ENCODE measurements at regions not wholly inside any gene's neighbourhood (a gene's known extent, or its start where the extent isn't known, plus 50 kb on each side); places are given as distances from the start of the nearest gene placed in this dataset.

- no peak for TF ChIP-seq CTCF (IDR thresholded peaks at IDR 0.05)
- Histone ChIP-seq H3K36me3 (no peaks in the 10 kb centered on the region), H3K4me1 (no peaks in the 10 kb centered on the region), H3K27me3 (no peaks in the 10 kb centered on the region), H3K4me3 (no peak overlapping the region), H3K9me3 (no peaks in the 10 kb centered on the region), H3K27ac (no peak overlapping the region)
- no peak for DNase-seq (ENCODE audit: low spot score)
These were observed 368.1 kb downstream of the C16orf95 start for GRCh38 chr16:86949116-86949515.

GRCh38 chr16:86949630-86950029, 367.6 kb downstream of the C16orf95 start:
- DNase-seq (ENCODE audit: low spot score), result no peak
- Histone ChIP-seq H3K27ac (no peak overlapping the region), H3K36me3 (no peaks in the 10 kb centered on the region), H3K4me1 (no peaks in the 10 kb centered on the region), H3K4me3 (no peak overlapping the region), H3K9me3 (no peaks in the 10 kb centered on the region), H3K27me3 (no peaks in the 10 kb centered on the region)
- no peak for TF ChIP-seq CTCF (IDR thresholded peaks at IDR 0.05)

GRCh38 chr16:86951041-86951822, 366.0 kb downstream of the C16orf95 start:
- Histone ChIP-seq H3K4me1 (no peaks in the 10 kb centered on the region), H3K36me3 (no peaks in the 10 kb centered on the region), H3K9me3 (no peaks in the 10 kb centered on the region), H3K27me3 (no peaks in the 10 kb centered on the region), H3K4me3 (no peak overlapping the region), H3K27ac (peak overlapping the region in 1 of 2 donors; percentile 53)
- no peak for TF ChIP-seq CTCF (IDR thresholded peaks at IDR 0.05)
- no peak for DNase-seq (ENCODE audit: low spot score)

GRCh38 chr16:86951831-86952598, 365.2 kb downstream of the C16orf95 start:
- DNase-seq (ENCODE audit: low spot score), result peak; percentile 65
- TF ChIP-seq CTCF (IDR thresholded peaks at IDR 0.05), result no peak
- Histone ChIP-seq H3K27me3 (no peaks in the 10 kb centered on the region), H3K36me3 (no peaks in the 10 kb centered on the region), H3K4me1 (no peaks in the 10 kb centered on the region), H3K27ac (peak overlapping the region in 1 of 2 donors; percentile 53), H3K9me3 (no peaks in the 10 kb centered on the region), H3K4me3 (no peak overlapping the region)

DNA sequence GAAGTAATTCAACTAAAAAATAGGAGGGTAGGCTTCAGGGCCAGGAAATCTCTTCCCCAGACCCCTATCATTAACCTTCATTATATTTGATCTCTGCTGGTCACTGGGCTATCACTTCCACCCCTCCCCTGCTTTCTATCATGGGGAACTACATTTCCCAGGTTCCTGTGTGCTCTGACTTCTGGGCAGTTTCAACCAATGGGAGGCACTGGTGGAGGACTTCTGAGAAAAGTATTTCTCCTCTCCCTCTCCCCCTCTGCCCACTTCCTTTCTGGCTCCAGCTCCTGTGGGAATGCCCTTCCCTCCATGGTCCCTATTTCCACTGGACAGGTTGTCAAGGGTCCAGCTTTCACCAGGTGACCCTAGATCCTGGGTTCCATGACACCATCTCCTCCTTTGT, 364.4 kb downstream of the C16orf95 start:
- peak overlapping the region in 1 of 2 donors; percentile 30 for H3K27ac ChIP-seq
- no peaks in the 10 kb centered on the region for H3K9me3 ChIP-seq
- no peak overlapping the region for H3K4me3 ChIP-seq
- H3K27me3 ChIP-seq, result no peaks in the 10 kb centered on the region
- no peaks in the 10 kb centered on the region for H3K4me1 ChIP-seq
- DNase-seq (ENCODE audit: low spot score), result no peak
- TF ChIP-seq CTCF (IDR thresholded peaks at IDR 0.05), result no peak
- no peaks in the 10 kb centered on the region for H3K36me3 ChIP-seq
